ENCODE measurements at regions not wholly inside any gene's neighbourhood (a gene's known extent, or its start where the extent isn't known, plus 50 kb on each side); places are given as distances from the start of the nearest gene placed in this dataset.

GRCh38 chr5:101278917-101279316, 375.8 kb upstream of the ST8SIA4 start:
- no peak for TF ChIP-seq POLR2AphosphoS5 (IDR thresholded peaks at IDR 0.05; ENCODE audit: insufficient read depth, low read depth, low read length)
- no peak for TF ChIP-seq JUN (IDR thresholded peaks at IDR 0.05; ENCODE audit: borderline replicate concordance, insufficient read depth, insufficient read length, low read depth)
- TF ChIP-seq, protein P1, sequence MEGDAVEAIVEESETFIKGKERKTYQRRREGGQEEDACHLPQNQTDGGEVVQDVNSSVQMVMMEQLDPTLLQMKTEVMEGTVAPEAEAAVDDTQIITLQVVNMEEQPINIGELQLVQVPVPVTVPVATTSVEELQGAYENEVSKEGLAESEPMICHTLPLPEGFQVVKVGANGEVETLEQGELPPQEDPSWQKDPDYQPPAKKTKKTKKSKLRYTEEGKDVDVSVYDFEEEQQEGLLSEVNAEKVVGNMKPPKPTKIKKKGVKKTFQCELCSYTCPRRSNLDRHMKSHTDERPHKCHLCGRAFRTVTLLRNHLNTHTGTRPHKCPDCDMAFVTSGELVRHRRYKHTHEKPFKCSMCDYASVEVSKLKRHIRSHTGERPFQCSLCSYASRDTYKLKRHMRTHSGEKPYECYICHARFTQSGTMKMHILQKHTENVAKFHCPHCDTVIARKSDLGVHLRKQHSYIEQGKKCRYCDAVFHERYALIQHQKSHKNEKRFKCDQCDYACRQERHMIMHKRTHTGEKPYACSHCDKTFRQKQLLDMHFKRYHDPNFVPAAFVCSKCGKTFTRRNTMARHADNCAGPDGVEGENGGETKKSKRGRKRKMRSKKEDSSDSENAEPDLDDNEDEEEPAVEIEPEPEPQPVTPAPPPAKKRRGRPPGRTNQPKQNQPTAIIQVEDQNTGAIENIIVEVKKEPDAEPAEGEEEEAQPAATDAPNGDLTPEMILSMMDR (IDR thresholded peaks at IDR 0.05; ENCODE audit: extremely low read depth in 1 of 2, insufficient read depth in 1 of 2, low read depth in 1 of 2, low read length in 2 of 2), result no peak
- no peak for TF ChIP-seq POLR2A (IDR thresholded peaks at IDR 0.05; ENCODE audit: low read depth, low read length)
- TF ChIP-seq EZH2 (IDR thresholded peaks at IDR 0.05; ENCODE audit: borderline replicate concordance, low read depth, low read length, severe bottlenecking), result no peak
- TF ChIP-seq, protein P2, sequence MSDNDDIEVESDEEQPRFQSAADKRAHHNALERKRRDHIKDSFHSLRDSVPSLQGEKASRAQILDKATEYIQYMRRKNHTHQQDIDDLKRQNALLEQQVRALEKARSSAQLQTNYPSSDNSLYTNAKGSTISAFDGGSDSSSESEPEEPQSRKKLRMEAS (IDR thresholded peaks at IDR 0.05; ENCODE audit: insufficient read depth, insufficient read length), result no peak
